GM18508 (cell line): ENCODE measurements at regions not wholly inside any gene's neighbourhood (a gene's known extent, or its start where the extent isn't known, plus 50 kb on each side); places are given as distances from the start of the nearest gene placed in this dataset.
"Not testable (repeated sequence)": the region's sequence is repeated elsewhere in the genome, so short reads cannot be mapped to it uniquely, and the experiment has no call there.

Experiments used
- ATAC-seq: cut with Tn5 transposase; IDR thresholded peaks from one replicate; pipeline ENCODE4 v1.9.1; 2021; ENCODE audit warnings: moderate number of reproducible peaks; ENCODE audit not compliant: insufficient read depth, unreplicated experiment

GRCh38 chr12:102673606-102674005, 193.2 kb upstream of the IGF1 start:
- no peak for ATAC-seq

- not testable (repeated sequence) for ATAC-seq
Measured at GRCh38 chr12:102672212-102672611, 191.8 kb upstream of the IGF1 start.

GRCh38 chr12:102669056-102669455, 188.7 kb upstream of the IGF1 start:
- ATAC-seq = no peak

GRCh38 chr12:102666176-102666575, 185.8 kb upstream of the IGF1 start:
- ATAC-seq = not testable (repeated sequence)

- ATAC-seq = no peak
Measured at GRCh38 chr12:102659200-102659911, 179.0 kb upstream of the IGF1 start.

GRCh38 chr12:102653406-102653805, 173.0 kb upstream of the IGF1 start:
- no peak for ATAC-seq

- ATAC-seq = no peak
Measured at GRCh38 chr12:102652645-102653313, 172.4 kb upstream of the IGF1 start.

- no peak for ATAC-seq
Measured at GRCh38 chr12:102645968-102646367, 165.6 kb upstream of the IGF1 start.

- no peak for ATAC-seq
Measured at GRCh38 chr12:102643879-102644575, 163.7 kb upstream of the IGF1 start.

- no peak for ATAC-seq
Measured at GRCh38 chr12:102642199-102642598, 161.8 kb upstream of the IGF1 start.

- not testable (repeated sequence) for ATAC-seq
Measured at GRCh38 chr12:102640658-102641057, 160.3 kb upstream of the IGF1 start.

- no peak for ATAC-seq
Measured at GRCh38 chr12:102638777-102639176, 158.4 kb upstream of the IGF1 start.

GRCh38 chr12:102633981-102634605, 153.7 kb upstream of the IGF1 start:
- ATAC-seq = no peak

GRCh38 chr12:102631274-102631673, 150.9 kb upstream of the IGF1 start:
- ATAC-seq = no peak

GRCh38 chr12:102629262-102629888, 149.0 kb upstream of the IGF1 start:
- ATAC-seq = no peak

GRCh38 chr12:102625819-102626218, 145.5 kb upstream of the IGF1 start:
- ATAC-seq = no peak

- no peak for ATAC-seq
Measured at GRCh38 chr12:102622618-102623017, 142.3 kb upstream of the IGF1 start.

GRCh38 chr12:102618197-102618877, 138.0 kb upstream of the IGF1 start:
- ATAC-seq = no peak

- no peak for ATAC-seq
Measured at GRCh38 chr12:102616692-102617091, 136.3 kb upstream of the IGF1 start.

GRCh38 chr12:102611995-102612394, 131.6 kb upstream of the IGF1 start:
- ATAC-seq = no peak
